G401.6 (cell line): ENCODE measurements at regions not wholly inside any gene's neighbourhood (a gene's known extent, or its start where the extent isn't known, plus 50 kb on each side); places are given as distances from the start of the nearest gene placed in this dataset.

Experiments used
- FAIRE-seq: peaks from 2 replicates; lab custom pipeline; 2012; peaks lifted over from hg19 to GRCh38; lab: Jason Lieb, UNC

DNA sequence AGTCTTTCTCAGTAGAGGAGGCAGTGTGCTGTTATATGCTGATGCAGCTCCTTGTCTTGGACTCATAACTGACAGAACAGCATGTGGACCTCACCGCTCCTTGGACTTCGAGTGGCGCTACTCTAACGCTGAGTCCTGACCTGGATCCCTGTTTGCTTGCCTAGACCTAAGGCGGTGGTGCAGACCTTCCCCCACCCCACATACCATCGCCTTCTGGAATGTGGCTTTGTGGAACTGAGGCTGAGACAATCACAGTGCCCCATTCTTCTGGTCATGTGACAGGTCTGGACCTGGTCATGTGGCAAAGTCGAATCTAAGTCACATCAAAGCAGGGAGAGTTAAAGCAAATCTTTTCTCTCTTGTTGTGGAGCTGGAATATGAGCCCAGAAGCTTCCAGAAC is 190.7 kb upstream of the MKI67 start:
- FAIRE-seq: no peak

DNA sequence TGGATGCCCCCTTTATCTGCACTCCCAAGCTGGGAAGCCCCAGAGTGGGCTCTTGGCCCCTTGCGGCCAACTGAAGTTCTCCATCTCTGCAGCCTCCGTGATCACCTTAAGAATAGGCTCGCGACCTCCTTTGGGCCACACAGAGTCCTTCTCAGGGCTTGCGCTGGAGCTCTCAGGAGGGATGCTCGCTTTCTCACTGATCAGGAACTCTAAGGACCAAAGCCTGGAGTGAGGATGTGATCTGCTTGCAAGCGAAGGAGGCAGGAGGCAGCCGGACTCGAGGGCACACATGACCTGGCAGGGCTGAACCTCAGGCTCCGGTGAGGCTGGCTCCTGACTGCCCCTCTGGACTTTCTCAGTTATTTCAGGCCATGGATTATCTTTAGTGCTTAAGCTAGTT is 192.1 kb upstream of the MKI67 start:
- no peak for FAIRE-seq

DNA sequence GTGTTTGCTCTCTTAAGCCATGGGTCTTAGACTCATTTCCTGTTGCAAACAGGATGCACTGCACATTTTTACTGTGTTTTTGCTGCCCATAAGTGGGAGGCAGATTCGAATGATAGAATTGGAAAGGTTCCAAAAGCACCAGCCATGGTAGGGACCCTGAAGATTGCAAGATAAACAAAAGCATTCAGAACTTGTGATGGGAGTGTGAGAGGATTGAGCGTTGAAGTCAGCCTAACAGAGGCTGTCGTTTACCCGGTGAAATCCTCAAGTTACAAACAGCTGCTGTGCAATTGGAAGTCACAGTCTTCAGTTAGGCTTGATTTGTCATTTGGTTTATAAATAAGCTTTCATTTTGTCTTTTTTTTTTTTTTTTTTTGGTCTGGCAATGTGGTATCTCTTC is 192.7 kb upstream of the MKI67 start:
- FAIRE-seq: no peak

DNA sequence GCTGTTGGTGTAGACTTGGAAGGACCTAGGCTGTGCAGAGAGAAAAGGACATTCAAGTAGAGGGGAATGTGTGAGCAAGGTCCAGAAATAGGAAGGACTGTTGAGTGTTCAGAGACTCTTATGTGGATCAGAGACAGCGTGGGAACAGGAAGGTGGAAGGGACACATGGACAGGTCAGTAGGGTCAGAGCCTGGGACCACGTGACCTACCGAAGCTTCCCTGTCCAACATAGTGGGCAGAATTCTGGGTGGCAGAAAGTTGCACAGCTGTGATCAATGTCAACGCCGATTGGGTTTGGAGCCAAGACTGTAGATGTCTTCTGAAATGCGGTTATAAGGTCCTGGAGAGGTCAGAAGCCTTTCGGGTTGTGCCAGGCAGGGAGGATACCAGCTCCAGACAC is 195.9 kb upstream of the MKI67 start:
- no peak for FAIRE-seq

DNA sequence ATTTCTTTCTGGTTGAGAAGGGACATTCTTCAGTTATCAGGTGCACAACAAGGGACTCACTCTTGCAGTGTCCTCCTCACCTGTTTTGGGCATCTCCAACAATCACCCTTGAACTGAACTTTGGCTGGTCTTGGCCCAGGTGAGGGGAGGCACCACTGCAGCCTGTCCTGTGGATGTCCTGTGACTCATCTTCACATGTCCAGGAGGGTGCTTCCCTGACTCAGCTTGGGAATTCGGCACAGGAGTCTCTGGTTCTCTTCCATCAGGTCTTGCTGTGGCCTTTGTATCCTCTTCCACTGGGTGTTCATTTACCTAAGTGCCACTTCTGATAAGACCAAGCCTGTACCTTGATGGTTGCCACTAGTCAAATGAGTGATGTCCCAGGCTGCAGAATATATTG is 196.7 kb upstream of the MKI67 start:
- no peak for FAIRE-seq

DNA sequence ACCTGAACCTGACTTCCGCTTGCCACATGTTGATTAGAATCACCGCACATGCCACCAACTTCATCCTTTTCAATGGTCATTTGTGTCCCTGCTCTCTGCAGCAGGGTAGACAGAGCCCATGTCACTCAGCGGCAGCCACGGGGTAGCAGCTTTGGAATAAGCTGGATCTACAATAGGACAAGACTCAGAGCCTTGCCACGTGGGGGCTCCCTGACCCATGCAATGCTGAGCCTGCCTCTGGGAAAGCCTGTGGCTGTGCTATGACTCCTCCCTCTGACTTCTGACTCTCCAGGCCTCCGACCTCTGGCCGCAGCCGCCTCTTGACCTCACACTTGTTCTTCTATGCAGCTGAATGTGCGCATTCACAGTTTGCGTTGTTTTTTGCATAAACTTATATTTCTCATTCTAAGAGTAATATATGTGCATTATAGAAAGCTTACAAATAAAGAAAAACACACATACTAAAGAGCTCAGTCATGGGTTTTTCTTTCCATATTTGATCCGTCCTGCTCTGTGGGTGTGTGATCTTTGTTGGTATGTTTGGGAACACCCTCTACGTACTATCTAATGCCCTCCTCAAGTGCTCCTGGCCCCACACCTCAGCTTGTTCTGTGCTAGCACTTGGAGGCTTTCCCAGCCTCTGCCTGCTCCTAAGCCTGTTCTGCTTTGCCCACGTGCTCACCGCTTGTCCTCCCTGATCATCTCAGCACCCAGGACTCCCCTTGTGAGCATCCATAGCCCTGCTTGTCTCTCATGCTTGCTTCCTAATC is 198.0 kb upstream of the MKI67 start:
- FAIRE-seq: no peak

DNA sequence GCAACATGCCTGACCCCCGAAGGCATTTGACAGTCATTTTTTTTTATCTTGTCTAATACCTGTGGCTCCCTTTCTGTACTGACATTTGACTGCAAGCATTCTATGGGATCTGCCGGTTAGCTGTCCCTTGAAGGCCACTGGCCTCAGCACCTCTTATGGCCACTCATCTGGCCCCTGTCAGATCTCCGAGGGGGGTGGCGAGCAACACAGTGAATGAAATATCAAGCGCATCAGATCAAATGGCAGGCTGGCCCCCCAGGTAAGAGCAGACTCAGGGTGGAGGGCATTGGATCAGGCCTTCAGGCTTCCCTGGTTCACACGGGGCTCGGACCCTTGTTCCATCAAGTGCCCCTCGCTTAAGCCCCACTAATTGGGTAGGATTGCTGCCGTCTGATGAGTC is 199.6 kb upstream of the MKI67 start:
- no peak for FAIRE-seq

DNA sequence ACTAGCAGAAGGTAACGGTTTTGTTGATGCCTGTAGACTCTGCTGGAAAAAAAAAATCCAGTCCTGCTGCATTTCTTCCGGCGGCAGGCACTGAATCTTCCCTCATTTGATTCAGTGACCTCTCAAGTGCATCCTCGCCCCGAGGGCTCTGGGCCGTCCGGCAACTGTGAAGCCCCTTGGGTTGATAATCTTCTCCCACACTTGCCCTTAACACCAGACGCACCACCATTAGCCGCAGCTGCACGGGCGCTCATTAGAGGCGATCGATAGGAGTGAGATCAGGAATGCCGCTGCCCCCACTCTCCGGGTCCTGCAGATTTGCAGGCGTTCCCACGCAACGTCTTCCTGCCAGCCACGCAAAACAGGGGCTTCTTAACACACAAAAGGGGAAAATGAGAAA is 200.0 kb upstream of the MKI67 start:
- FAIRE-seq: no peak

DNA sequence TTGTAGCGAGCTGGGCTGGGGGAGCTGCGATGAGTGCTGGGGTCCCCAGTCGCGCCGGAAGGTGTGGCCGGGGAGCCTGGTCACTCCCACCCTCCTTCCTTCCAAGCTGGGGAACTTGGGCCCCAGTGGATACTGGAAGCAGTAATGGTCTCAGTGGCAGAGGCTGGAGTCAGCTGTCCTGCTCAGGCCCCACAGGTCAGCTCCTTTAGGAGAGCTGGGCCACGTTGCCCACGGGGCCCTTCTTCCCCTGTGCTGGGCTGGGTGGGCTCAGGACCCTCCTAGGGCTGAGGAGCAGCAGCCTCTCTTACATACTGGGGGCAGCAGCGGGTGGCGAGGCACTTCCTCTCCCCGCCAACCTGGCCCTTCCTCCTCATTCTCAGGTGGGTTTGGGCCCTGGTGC is 200.6 kb upstream of the MKI67 start:
- FAIRE-seq: no peak

DNA sequence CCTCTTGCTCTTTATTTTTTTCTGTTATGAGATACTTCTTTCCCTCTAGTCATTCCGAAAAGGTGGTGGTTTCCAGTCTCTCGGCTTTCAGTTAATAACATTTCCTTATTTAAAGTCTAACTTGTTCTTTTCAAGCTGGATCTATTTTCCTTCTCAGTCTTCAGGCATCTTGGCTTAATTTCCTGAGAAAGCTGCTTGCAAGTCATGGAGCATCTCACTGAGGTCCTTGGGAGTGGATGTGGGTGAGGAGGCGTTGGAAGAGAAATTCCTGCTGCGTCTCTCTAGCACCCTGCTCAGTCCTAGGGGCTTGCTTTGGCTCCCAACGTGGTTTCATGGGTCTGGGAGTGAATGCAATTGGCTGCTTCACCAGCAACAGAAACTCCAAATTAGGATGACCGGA is 210.2 kb upstream of the MKI67 start:
- FAIRE-seq: no peak

DNA sequence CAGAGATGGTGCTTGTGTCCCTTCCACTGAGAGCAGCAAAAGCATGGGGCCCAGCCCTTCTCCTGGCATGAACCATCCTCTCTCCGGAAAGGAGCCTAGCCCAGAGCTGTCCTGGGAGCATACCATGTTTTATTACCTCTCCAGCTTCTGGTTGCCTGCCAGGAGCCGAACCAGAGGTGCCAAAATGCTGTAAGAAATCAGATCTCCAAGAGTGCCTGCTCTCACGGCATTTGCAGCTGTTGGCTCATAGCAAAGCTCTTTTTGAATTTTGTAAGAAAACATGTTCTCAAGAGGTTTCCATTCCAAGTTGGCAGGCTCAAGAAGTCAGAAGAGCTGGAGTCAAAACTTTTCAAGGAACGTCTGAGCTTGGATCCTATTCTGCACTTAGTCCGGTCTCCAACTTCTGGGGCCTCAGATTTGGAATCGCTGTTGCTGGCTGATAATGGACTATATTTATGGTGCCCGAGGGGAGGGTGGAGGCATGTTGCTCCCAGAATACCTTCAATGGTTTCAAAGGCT is 211.7 kb upstream of the MKI67 start:
- no peak for FAIRE-seq

DNA sequence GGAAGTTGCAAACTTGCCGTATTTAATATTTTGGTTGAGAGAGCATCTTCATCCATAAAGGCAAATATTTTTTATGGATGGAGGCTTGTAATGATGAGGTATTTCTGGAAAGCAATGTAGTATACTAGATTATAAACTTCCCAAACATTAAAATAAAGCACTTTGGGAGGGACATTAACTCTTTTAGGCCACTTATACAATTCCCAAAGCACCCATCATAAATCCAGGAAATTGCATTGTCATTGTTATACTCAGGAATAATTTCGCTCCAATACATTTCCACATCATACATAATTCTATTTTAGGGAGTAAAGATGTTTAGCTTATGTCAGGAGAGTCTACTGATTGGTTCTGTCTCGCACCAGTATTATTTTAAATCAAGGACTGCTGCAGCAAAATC is 212.7 kb upstream of the MKI67 start:
- no peak for FAIRE-seq

DNA sequence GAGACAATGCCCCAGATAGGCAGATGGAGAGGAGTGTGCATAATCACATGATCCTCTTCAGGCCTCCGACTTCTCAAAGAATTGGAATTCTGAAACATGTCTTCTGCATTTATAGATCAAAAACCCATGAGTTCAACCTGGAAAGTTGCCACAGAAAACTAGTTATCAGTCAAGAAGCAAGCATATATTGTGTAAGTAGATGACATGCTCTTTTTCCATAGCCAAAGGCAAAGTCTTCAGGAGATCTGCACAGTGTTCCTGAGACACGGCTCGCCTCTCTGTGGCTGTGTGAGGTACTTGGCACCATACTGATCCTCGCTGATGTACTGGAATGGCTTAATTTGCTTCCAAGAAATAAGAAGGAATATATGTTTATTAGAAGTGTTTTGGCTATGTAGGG is 213.5 kb upstream of the MKI67 start:
- no peak for FAIRE-seq

DNA sequence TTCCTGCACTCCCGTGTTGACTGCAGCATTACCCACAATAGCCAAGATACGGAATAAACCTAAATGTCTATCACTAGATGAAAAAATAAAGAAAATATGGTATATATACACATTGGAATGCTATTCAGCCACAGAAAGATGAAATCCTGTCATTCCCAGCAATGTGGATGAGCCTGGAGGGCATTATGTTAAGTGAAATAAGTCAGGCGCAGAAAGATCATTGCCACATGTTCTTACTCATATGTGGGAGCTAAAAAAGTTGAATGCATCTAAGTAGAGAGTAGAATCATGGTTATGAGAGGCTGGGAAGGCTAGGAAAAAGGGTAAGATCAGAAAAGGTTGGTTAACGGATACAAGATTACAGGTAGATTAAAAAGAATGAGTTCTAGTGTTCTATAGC is 219.1 kb upstream of the MKI67 start:
- FAIRE-seq: no peak

DNA sequence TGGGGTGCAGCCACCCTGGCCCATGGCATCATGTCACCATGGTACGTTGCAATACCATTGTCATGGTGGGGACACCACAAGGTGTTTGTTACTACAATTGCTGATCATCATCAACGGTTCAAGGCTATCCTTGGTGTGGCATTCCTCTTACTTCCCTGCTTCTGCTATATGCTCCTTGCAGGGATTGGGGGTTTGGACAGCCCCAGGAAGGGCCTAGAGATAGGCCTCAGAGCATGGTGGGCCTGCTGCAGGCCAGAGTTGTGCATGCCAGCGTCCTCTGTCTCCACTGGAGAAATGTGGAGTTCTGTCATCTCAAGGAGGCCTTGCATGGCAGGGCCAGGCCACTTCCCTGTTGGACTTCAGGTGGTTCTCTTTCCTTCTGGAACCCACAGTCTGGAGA is 234.6 kb upstream of the MKI67 start:
- no peak for FAIRE-seq

DNA sequence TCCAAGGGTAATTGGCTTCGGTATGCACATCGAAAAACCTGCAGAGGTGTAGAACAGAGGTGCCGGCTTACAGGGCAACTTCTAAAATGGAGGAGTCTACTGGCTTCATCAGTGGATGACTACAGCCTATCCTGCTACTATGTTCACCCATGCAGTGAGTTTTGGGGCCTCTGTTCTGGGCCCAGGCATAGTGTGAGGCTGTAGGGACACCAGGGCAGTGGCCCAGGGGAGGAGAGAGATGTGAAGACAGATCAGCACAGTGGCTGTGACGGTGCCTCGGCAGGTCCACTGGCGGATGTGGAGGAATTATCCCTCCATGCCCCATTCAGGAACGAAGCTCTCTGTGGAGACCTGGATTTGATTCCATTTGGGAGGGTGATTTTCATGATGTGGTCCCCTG is 235.3 kb upstream of the MKI67 start:
- no peak for FAIRE-seq

DNA sequence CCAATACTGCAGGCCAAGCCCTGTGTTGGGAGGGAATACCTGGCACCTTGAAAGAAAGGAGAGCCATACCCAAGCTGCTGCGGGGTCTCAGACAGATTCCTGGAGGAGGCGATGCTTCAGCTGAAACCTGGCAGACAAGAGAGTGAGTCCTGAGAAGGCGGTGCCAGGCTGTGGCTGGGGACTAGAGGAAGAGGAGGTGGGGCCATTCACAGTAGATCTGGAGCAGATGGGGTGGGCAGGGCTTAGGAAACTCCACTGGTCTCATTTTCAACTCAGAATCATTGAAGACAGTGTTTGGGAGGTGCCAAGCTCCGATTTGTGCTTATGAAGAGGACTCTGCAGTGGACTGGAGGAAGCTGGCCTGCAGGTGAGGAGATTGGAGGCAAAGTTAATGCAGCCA is 236.3 kb upstream of the MKI67 start:
- no peak for FAIRE-seq

DNA sequence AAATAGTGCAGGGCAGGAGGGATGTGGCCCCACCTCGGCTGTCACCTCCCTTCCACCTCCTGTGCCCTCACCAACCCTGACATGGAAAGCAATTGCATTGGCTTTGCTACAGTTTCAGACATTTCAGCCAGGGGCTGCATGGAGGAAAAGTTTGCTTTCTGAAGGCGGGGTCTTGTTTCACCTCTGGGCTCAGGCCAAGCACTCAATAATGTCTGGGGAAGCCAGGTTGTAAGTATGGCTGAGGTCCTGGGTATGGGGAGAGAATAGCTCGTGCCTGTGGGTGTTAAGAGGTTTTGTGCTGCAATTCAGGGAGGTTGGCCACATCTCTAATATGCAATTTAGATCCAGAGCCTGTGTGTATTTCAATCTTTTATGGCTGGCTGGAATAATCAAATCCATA is 238.4 kb upstream of the MKI67 start:
- FAIRE-seq: no peak

DNA sequence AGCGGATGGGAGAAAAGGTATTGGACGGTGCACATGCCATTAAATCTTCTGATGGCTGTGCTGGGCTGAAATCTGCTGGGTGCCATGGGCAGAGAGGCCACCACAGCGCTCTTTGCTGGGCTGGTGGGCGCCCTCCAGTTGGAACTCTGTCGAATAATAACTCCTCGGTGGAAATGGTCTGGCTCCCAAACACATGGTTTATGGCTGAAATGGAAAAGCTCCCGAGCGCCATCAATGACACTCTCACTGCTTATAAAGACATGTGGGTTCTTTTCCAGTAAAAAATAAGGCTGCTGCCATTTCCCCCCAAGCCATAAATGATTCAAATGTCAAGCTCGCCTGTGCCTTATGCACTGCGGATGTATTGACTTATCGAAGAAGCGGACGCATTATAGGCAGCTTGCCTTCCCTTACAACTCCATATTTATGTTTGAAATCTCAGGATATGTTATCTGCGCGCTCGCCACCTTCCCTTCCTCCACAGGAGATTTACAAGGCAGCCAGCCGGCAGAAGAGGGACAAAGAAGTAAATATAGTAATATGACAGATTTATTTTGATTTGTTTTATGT is 239.0 kb upstream of the MKI67 start:
- no peak for FAIRE-seq

DNA sequence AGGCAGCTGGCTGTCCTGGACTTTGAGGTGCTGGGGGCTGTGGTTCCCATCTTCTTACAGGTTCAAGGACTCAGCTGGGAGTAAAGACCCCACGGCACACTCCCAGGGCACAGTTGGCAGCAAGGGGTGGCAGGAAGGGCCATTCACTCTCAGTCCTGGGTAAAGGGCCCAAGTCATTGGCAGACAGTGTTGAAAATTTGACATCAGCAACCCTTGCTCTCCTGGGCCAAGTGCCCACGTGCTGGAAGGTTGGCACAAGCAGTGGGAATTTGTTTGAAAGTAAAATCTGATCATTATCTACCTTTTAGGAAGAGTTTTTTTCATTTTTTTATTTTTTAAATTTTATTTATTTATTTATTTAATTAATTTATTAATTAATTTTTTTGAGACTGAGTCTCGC is 241.6 kb upstream of the MKI67 start:
- FAIRE-seq: no peak

DNA sequence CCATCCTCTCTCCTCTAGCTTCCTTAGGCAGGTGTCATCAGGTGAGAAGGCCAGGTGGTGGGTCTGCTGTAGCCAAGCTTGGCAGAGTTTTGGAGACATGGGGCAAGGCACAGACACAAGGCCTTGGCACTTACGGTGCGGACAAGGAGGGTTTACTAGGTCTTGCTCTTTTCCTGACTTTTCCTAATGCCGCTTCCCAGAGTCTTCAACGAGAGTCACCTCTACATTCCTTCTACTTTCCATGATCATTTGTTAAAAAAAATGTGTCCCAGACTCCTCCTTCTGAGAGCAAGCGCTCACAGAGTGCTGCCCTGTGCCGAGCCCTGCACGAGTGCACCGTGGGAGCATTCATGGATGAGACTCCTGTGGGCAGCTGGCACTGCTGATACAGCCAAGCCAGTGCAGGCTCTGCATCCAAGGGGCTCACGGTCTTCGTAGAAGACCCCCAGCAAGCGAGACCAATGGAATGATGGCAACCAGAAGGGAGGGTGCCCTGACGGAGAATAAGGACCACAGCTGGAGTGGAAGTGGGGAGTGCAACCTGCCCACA is 243.0 kb upstream of the MKI67 start:
- FAIRE-seq: no peak

DNA sequence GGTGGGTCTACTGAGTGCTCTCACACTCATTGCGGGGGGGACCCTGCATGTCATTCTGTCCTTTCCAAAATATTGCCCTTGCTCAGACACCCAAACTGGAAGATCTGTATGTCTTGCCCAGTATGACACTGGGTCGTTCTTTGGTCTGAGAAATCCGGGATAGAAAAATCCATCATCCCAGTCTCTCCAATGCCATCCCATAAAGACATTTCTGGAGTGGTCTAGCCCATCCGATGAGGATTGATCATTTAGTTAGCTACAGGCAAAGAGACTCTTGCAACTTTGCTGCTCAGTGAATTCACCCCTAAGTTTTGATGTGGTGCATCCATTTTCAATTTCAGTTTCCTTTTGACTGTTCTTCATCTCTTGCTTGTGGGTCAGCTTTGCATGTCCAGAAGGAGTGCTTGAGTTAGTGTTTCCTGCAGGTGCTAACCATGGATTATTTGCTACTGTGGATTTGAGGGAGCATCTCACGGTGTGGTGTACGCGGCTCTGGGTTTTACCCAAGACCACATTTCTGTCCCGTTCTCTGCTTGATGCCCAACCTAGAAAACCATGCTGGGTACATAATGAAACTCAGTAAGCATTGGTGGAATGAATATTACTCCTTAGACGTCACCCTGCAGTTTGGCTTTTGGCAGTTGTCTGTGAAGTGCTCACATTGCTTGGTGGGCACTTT is 247.0 kb upstream of the MKI67 start:
- no peak for FAIRE-seq

DNA sequence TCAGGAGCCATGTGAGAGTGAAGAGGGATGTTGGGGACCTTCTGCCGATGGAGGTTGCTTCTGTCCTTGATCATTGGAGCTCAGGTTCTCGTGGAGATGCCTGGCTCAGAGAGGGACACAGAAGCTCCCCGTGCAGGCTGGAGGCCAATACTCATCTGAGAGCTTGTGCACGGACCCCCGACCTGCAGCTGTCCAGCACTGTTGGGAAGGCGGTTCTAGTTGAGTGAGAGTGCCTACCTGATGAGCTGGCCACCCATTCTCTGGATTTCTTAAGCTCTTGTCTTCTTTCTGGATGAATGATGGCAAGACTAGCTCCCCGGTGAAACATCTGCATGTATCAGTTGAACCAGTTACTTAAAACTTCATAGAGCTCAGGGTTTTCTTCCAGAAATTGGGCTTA is 247.6 kb upstream of the MKI67 start:
- no peak for FAIRE-seq
